HepG2 (cell line): ENCODE measurements at regions not wholly inside any gene's neighbourhood (a gene's known extent, or its start where the extent isn't known, plus 50 kb on each side); places are given as distances from the start of the nearest gene placed in this dataset.

Experiments used
- AGO1 ChIP-seq: fragments of 200-400 bp; formaldehyde crosslinking; IDR thresholded peaks from 2 replicates; pipeline ENCODE4 v1.6.1; 2017; ENCODE audit warnings: mild to moderate bottlenecking, low read depth, low read length, moderate library complexity; ENCODE audit not compliant: poor library complexity, severe bottlenecking
- ATF7-NPFF ChIP-seq: sonication (generic); formaldehyde crosslinking; IDR thresholded peaks from 2 replicates; pipeline ENCODE4 v1.8.1; 2023; ENCODE audit warnings: mild to moderate bottlenecking, low read depth, missing genetic modification reagents, moderate library complexity
- BHLHE40 ChIP-seq: IDR thresholded peaks from 2 replicates; pipeline ENCODE4 v1.6.1; 2011; ENCODE audit warnings: low read length, improper control_type of control experiment
- CCDC6 ChIP-seq: sonication (generic); formaldehyde crosslinking; IDR thresholded peaks from 2 replicates; pipeline ENCODE4 v1.8.1; 2022; ENCODE audit warnings: mild to moderate bottlenecking, missing genetic modification reagents, moderate library complexity
- REPIN1 ChIP-seq: sonication (generic); formaldehyde crosslinking; IDR thresholded peaks from 2 replicates; pipeline ENCODE4 v1.8.0; 2022; ENCODE audit warnings: missing genetic modification reagents, low read depth, mild to moderate bottlenecking, borderline replicate concordance
- RXRB ChIP-seq: IDR thresholded peaks from 2 replicates; pipeline ENCODE4 v1.6.1; 2016; ENCODE audit warnings: borderline replicate concordance, missing genetic modification reagents, missing compliant biosample characterization
- SPEN ChIP-seq: sonication (generic); formaldehyde crosslinking; IDR thresholded peaks from 2 replicates; pipeline ENCODE4 v1.5.1; 2020; ENCODE audit warnings: low read depth, mild to moderate bottlenecking, missing genetic modification reagents
- TBP ChIP-seq: sonication (generic); formaldehyde crosslinking; IDR thresholded peaks from 2 replicates; pipeline ENCODE4 v1.5.0; 2020; ENCODE audit warnings: missing genetic modification reagents
- TOPORS ChIP-seq: sonication (generic); formaldehyde crosslinking; IDR thresholded peaks from 2 replicates; pipeline ENCODE4 v1.8.0; 2023; ENCODE audit warnings: mild to moderate bottlenecking, missing genetic modification reagents
- ZBTB1 ChIP-seq: sonication (generic); formaldehyde crosslinking; IDR thresholded peaks from 2 replicates; pipeline ENCODE4 v1.4.0; 2020; ENCODE audit warnings: missing genetic modification reagents, borderline replicate concordance
- ZMYM4 ChIP-seq: sonication (generic); formaldehyde crosslinking; IDR thresholded peaks from 2 replicates; pipeline ENCODE4 v1.8.1; 2023; ENCODE audit warnings: mild to moderate bottlenecking, missing genetic modification reagents
- ZNF121 ChIP-seq: sonication (generic); formaldehyde crosslinking; IDR thresholded peaks from 2 replicates; pipeline ENCODE4 v1.5.0; 2020; ENCODE audit warnings: mild to moderate bottlenecking, missing genetic modification reagents
- ZNF552 ChIP-seq: sonication (generic); formaldehyde crosslinking; IDR thresholded peaks from 2 replicates; pipeline ENCODE4 v1.9.0; 2022; ENCODE audit warnings: missing genetic modification reagents, mild to moderate bottlenecking, borderline replicate concordance
- ZNF841 ChIP-seq: sonication (generic); formaldehyde crosslinking; IDR thresholded peaks from 2 replicates; pipeline ENCODE4 v1.8.1; 2023; ENCODE audit warnings: missing genetic modification reagents, borderline replicate concordance
- ZSCAN12 ChIP-seq: sonication (generic); formaldehyde crosslinking; IDR thresholded peaks from 2 replicates; pipeline ENCODE4 v1.9.0; 2021; ENCODE audit warnings: mild to moderate bottlenecking, missing genetic modification reagents
- TF ChIP-seq, protein P1 (sequence below): sonication (generic); formaldehyde crosslinking; IDR thresholded peaks from 2 replicates; pipeline ENCODE4 v1.8.0; 2022; ENCODE audit warnings: mild to moderate bottlenecking, missing genetic modification reagents; ENCODE audit not compliant: insufficient replicate concordance
- TF ChIP-seq, protein P2 (sequence below): sonication (generic); formaldehyde crosslinking; IDR thresholded peaks from 2 replicates; pipeline ENCODE4 v1.5.1; 2020; ENCODE audit warnings: mild to moderate bottlenecking, missing genetic modification reagents, moderate library complexity
- TF ChIP-seq, protein P3 (sequence below): sonication (generic); formaldehyde crosslinking; IDR thresholded peaks from 2 replicates; pipeline ENCODE4 v1.4.0; 2020; ENCODE audit warnings: missing genetic modification reagents
- TF ChIP-seq, protein P4 (sequence below): IDR thresholded peaks from 2 replicates; pipeline ENCODE4 v1.6.1; 2016; ENCODE audit warnings: low read depth

DNA sequence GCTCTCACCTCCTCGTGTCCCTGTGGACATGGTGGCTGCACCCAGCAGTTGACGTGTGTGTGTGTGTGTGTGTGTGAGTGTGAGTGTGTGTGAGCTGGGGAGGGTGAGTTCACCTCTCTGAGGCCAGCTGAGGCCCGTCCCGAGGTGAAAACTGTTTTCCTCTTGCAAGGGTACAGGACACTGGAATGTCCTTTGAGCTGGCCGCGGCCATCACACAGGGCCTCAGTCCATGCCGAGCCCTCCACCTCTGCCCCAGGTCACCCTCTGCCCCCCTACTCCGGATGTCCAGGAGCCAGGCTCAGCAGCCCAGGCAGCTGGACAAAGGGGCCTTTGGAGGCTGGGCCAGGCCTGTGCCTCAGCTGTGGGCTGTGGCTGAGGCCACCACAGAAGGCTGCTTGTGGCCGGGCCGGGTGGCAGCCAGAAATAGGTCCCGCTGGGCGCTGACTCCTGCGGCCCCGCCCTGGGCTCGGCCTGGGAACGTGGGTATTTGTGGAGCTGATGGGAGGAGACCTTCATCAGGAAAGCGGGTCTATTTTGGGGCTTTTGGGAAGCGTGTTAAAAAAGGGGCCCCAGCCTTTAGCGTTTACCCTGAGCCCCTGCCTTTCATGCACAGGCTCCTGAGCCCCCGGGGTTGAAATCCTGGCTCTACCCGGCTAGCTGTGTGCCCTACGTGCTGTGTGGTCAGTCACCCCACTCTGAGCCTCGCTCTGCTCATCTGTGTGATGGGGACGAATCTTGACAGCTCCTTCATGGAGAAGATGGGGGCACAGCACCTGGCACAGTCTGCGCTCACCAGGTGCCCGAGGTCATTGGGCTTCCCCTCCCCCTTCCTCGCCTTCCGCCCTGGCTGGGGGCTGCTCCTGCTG, 75.1 kb upstream of the IER5L start (continued):
- TF ChIP-seq, protein P1, sequence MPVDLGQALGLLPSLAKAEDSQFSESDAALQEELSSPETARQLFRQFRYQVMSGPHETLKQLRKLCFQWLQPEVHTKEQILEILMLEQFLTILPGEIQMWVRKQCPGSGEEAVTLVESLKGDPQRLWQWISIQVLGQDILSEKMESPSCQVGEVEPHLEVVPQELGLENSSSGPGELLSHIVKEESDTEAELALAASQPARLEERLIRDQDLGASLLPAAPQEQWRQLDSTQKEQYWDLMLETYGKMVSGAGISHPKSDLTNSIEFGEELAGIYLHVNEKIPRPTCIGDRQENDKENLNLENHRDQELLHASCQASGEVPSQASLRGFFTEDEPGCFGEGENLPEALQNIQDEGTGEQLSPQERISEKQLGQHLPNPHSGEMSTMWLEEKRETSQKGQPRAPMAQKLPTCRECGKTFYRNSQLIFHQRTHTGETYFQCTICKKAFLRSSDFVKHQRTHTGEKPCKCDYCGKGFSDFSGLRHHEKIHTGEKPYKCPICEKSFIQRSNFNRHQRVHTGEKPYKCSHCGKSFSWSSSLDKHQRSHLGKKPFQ: peak; percentile 82
- TF ChIP-seq REPIN1 (CRISPR knock-in tag) (0 out of 2 replicates have a peak, but pooled peaks have one; percentile 15), ZBTB1 (CRISPR knock-in tag) (no peak), RXRB (peak; percentile 88), TBP (CRISPR knock-in tag) (no peak), SPEN (CRISPR knock-in tag) (peak; percentile 40), ZNF552 (CRISPR knock-in tag) (no peak), TOPORS (CRISPR knock-in tag) (no peak), AGO1 (no peak), ZSCAN12 (CRISPR knock-in tag) (no peak), CCDC6 (peak; percentile 82), ZMYM4 (CRISPR knock-in tag) (peak; percentile 16; the same call in 1 of the 2 replicates), ZNF121 (CRISPR knock-in tag) (peak; percentile 77; the same call in 1 of the 2 replicates), ZNF841 (CRISPR knock-in tag) (no peak), ATF7-NPFF (no peak), BHLHE40 (no peak)
- TF ChIP-seq, protein P2, sequence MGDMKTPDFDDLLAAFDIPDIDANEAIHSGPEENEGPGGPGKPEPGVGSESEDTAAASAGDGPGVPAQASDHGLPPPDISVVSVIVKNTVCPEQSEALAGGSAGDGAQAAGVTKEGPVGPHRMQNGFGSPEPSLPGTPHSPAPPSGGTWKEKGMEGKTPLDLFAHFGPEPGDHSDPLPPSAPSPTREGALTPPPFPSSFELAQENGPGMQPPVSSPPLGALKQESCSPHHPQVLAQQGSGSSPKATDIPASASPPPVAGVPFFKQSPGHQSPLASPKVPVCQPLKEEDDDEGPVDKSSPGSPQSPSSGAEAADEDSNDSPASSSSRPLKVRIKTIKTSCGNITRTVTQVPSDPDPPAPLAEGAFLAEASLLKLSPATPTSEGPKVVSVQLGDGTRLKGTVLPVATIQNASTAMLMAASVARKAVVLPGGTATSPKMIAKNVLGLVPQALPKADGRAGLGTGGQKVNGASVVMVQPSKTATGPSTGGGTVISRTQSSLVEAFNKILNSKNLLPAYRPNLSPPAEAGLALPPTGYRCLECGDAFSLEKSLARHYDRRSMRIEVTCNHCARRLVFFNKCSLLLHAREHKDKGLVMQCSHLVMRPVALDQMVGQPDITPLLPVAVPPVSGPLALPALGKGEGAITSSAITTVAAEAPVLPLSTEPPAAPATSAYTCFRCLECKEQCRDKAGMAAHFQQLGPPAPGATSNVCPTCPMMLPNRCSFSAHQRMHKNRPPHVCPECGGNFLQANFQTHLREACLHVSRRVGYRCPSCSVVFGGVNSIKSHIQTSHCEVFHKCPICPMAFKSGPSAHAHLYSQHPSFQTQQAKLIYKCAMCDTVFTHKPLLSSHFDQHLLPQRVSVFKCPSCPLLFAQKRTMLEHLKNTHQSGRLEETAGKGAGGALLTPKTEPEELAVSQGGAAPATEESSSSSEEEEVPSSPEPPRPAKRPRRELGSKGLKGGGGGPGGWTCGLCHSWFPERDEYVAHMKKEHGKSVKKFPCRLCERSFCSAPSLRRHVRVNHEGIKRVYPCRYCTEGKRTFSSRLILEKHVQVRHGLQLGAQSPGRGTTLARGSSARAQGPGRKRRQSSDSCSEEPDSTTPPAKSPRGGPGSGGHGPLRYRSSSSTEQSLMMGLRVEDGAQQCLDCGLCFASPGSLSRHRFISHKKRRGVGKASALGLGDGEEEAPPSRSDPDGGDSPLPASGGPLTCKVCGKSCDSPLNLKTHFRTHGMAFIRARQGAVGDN: peak; percentile 90
- TF ChIP-seq, protein P3, sequence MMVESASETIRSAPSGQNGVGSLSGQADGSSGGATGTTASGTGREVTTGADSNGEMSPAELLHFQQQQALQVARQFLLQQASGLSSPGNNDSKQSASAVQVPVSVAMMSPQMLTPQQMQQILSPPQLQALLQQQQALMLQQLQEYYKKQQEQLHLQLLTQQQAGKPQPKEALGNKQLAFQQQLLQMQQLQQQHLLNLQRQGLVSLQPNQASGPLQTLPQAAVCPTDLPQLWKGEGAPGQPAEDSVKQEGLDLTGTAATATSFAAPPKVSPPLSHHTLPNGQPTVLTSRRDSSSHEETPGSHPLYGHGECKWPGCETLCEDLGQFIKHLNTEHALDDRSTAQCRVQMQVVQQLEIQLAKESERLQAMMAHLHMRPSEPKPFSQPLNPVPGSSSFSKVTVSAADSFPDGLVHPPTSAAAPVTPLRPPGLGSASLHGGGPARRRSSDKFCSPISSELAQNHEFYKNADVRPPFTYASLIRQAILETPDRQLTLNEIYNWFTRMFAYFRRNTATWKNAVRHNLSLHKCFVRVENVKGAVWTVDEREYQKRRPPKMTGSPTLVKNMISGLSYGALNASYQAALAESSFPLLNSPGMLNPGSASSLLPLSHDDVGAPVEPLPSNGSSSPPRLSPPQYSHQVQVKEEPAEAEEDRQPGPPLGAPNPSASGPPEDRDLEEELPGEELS (CRISPR knock-in tag): peak; percentile 51
- TF ChIP-seq, protein P4, sequence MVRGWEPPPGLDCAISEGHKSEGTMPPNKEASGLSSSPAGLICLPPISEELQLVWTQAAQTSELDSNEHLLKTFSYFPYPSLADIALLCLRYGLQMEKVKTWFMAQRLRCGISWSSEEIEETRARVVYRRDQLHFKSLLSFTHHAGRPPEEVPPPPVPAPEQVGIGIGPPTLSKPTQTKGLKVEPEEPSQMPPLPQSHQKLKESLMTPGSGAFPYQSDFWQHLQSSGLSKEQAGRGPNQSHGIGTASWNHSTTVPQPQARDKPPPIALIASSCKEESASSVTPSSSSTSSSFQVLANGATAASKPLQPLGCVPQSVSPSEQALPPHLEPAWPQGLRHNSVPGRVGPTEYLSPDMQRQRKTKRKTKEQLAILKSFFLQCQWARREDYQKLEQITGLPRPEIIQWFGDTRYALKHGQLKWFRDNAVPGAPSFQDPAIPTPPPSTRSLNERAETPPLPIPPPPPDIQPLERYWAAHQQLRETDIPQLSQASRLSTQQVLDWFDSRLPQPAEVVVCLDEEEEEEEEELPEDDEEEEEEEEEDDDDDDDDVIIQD (CRISPR knock-in tag): 0 out of 2 replicates have a peak, but pooled peaks have one; percentile 52
